ELR (cell line): ENCODE measurements at regions not wholly inside any gene's neighbourhood (a gene's known extent, or its start where the extent isn't known, plus 50 kb on each side); places are given as distances from the start of the nearest gene placed in this dataset.
A peak's percentile ranks its signal among the peaks of the same experiment; 100 is the strongest.
"Not testable (repeated sequence)": the region's sequence is repeated elsewhere in the genome, so short reads cannot be mapped to it uniquely, and the experiment has no call there.

Experiments
- DNase-seq: peaks from one replicate; pipeline ENCODE4 v3.0.0-alpha.2; 2015; ENCODE audit warnings: low read depth

- DNase-seq = no peak
Observed at GRCh38 chr6:51057296-51057695, 238.6 kb downstream of the TFAP2B start.

- no peak for DNase-seq
Observed at GRCh38 chr6:51060262-51060762, 241.6 kb downstream of the TFAP2B start.

- DNase-seq = no peak
Observed at GRCh38 chr6:51062166-51062722, 243.6 kb downstream of the TFAP2B start.

- DNase-seq = no peak
Observed at GRCh38 chr6:51077821-51078518, 259.3 kb downstream of the TFAP2B start.

GRCh38 chr6:51090343-51090742, 271.7 kb downstream of the TFAP2B start:
- no peak for DNase-seq

GRCh38 chr6:51093871-51094270, 275.2 kb downstream of the TFAP2B start:
- DNase-seq = no peak

GRCh38 chr6:51094271-51094670, 275.6 kb downstream of the TFAP2B start:
- DNase-seq = no peak

GRCh38 chr6:51098246-51098645, 279.6 kb downstream of the TFAP2B start:
- DNase-seq = no peak

GRCh38 chr6:51098791-51099190, 280.1 kb downstream of the TFAP2B start:
- DNase-seq = peak; percentile 18

- DNase-seq = no peak
Observed at GRCh38 chr6:51099201-51099600, 280.5 kb downstream of the TFAP2B start.

- DNase-seq = no peak
Observed at GRCh38 chr6:51105357-51105756, 286.7 kb downstream of the TFAP2B start.

GRCh38 chr6:51107769-51108203, 289.1 kb downstream of the TFAP2B start:
- DNase-seq = no peak

GRCh38 chr6:51108563-51109234, 290.0 kb downstream of the TFAP2B start:
- DNase-seq = no peak

- no peak for DNase-seq
Observed at GRCh38 chr6:51112731-51113130, 294.1 kb downstream of the TFAP2B start.

- no peak for DNase-seq
Observed at GRCh38 chr6:51116723-51117122, 298.1 kb downstream of the TFAP2B start.

- no peak for DNase-seq
Observed at GRCh38 chr6:51118792-51119191, 300.1 kb downstream of the TFAP2B start.

- DNase-seq = no peak
Observed at GRCh38 chr6:51120016-51120415, 301.3 kb downstream of the TFAP2B start.

- DNase-seq = not testable (repeated sequence)
Observed at GRCh38 chr6:51121380-51121976, 302.8 kb downstream of the TFAP2B start.

- no peak for DNase-seq
Observed at GRCh38 chr6:51129043-51129442, 310.4 kb downstream of the TFAP2B start.

- no peak for DNase-seq
Observed at GRCh38 chr6:51137777-51138176, 319.1 kb downstream of the TFAP2B start.

- DNase-seq = no peak
Observed at GRCh38 chr6:51139950-51140385, 321.3 kb downstream of the TFAP2B start.

GRCh38 chr6:51141080-51141479, 322.4 kb downstream of the TFAP2B start:
- no peak for DNase-seq

- DNase-seq = no peak
Observed at GRCh38 chr6:51147756-51148155, 329.1 kb downstream of the TFAP2B start.
